ENCODE measurements at regions not wholly inside any gene's neighbourhood (a gene's known extent, or its start where the extent isn't known, plus 50 kb on each side); places are given as distances from the start of the nearest gene placed in this dataset.

- TF ChIP-seq POLR2AphosphoS5 (IDR thresholded peaks at IDR 0.05) = no peak
- no peak for TF ChIP-seq POLR2A (IDR thresholded peaks at IDR 0.05)
- TF ChIP-seq CTCF (IDR thresholded peaks at IDR 0.05) = no peak
- TF ChIP-seq EP300 (IDR thresholded peaks at IDR 0.05) = no peak
These were observed 916.6 kb downstream of the CCDC85A start for GRCh38 chr2:57100436-57100835.
